Breast epithelium (tissue), 4 donors: ENCODE measurements at regions not wholly inside any gene's neighbourhood (a gene's known extent, or its start where the extent isn't known, plus 50 kb on each side); places are given as distances from the start of the nearest gene placed in this dataset.

Source experiments
- DNase-seq, 2 donors: peaks; one replicate each; pipeline ENCODE4 v3.0.0-alpha.2; 2019; ENCODE audit warnings: low spot score in 2 of 2
- H3K27ac ChIP-seq, 2 donors: fragments of 200-600 bp; sonication (generic) in 1 of 2; one replicate each; pipeline ENCODE4 v1.5.1; 2016 to 2019; ENCODE audit warnings: mild to moderate bottlenecking in 1 of 2
- H3K27me3 ChIP-seq, 2 donors: fragments of 200-600 bp; sonication (generic) in 1 of 2; one replicate each; pipeline versions ENCODE4 v1.5.1 to v1.6.0; 2017 to 2019; ENCODE audit warnings: control low read depth in 1 of 2, mild to moderate bottlenecking in 1 of 2
- H3K36me3 ChIP-seq: fragments of 200-600 bp; one replicate; pipeline ENCODE4 v1.5.1; 2019
- H3K4me1 ChIP-seq, 2 donors: fragments of 200-600 bp; sonication (generic); one replicate each; pipeline ENCODE4 v1.5.1; 2016 to 2019; ENCODE audit warnings: control low read depth in 1 of 2
- H3K4me3 ChIP-seq, 3 donors: fragments of 200-600 bp; sonication (generic); 1 replicate in 2 of 3; 2 replicates in 1 of 3; pipeline ENCODE4 v1.5.1; 2016 to 2019; ENCODE audit warnings: mild to moderate bottlenecking in 3 of 3, moderate library complexity in 2 of 3
- H3K9me3 ChIP-seq, 2 donors: fragments of 200-600 bp; sonication (generic) in 1 of 2; one replicate each; pipeline ENCODE4 v1.5.1; 2016 to 2019; ENCODE audit warnings: control low read depth in 1 of 2
- CTCF ChIP-seq, 3 donors: fragments of 450-650 bp; IDR thresholded peaks; one replicate each; pipeline ENCODE4 v1.5.1; 2016 to 2017; ENCODE audit warnings: antibody characterized with exemption in 3 of 3, mild to moderate bottlenecking in 3 of 3, moderate library complexity in 3 of 3
- POLR2A ChIP-seq: fragments of 450-650 bp; IDR thresholded peaks from one replicate; pipeline ENCODE4 v1.6.1; 2016; ENCODE audit warnings: antibody characterized with exemption, mild to moderate bottlenecking, moderate library complexity
- POLR2AphosphoS5 ChIP-seq, 3 donors: sonication (generic); formaldehyde crosslinking; IDR thresholded peaks; one replicate each; pipeline ENCODE4 v1.6.1; 2017; ENCODE audit warnings: antibody characterized with exemption in 3 of 3
- intact Hi-C: fragments of 100-400 bp; cut with DNase I; formaldehyde crosslinking; loops from one replicate; pipeline ENCODE4 v1.15.1; 2023; ENCODE audit warnings: low total_unique reads

GRCh38 chr12:125312471-125312870 is 247.2 kb downstream of the AACS start:
- no peak for TF ChIP-seq POLR2A
- no peak for TF ChIP-seq POLR2AphosphoS5 (IDR thresholded peaks at IDR 0.05)
- TF ChIP-seq CTCF (IDR thresholded peaks at IDR 0.05): no peak
- H3K4me3 ChIP-seq: no peak overlapping the region
- intact Hi-C loops: no loop called here
- H3K27ac ChIP-seq: no peak overlapping the region
- no peaks in the 10 kb centered on the region for H3K36me3 ChIP-seq
- H3K9me3 ChIP-seq: no peaks in the 10 kb centered on the region
- H3K4me1 ChIP-seq: no peaks in the 10 kb centered on the region
- peaks cover 0 to 25% of the 10 kb centered on the region in 2 donors for H3K27me3 ChIP-seq
- DNase-seq: no peak

GRCh38 chr12:125314051-125314755 is 249.0 kb downstream of the AACS start:
- H3K27ac ChIP-seq: no peak overlapping the region
- no peak for TF ChIP-seq CTCF (IDR thresholded peaks at IDR 0.05)
- no peak for TF ChIP-seq POLR2AphosphoS5 (IDR thresholded peaks at IDR 0.05)
- H3K9me3 ChIP-seq: no peaks in the 10 kb centered on the region
- H3K36me3 ChIP-seq: no peaks in the 10 kb centered on the region
- DNase-seq: no peak
- no peak overlapping the region for H3K4me3 ChIP-seq
- peaks cover 0 to 25% of the 10 kb centered on the region in 2 donors for H3K27me3 ChIP-seq
- H3K4me1 ChIP-seq: no peaks in the 10 kb centered on the region
- intact Hi-C loops: no loop called here

GRCh38 chr12:125315771-125316170 is 250.5 kb downstream of the AACS start:
- Histone ChIP-seq H3K36me3 (no peaks in the 10 kb centered on the region), H3K27ac (no peak overlapping the region), H3K4me1 (no peaks in the 10 kb centered on the region), H3K4me3 (no peak overlapping the region), H3K9me3 (no peaks in the 10 kb centered on the region), H3K27me3 (peaks cover 0 to 25% of the 10 kb centered on the region in 2 donors)
- DNase-seq: no peak
- TF ChIP-seq POLR2AphosphoS5 (IDR thresholded peaks at IDR 0.05) (no peak), CTCF (IDR thresholded peaks at IDR 0.05) (no peak)
- intact Hi-C loops: no loop called here

- TF ChIP-seq POLR2AphosphoS5 (IDR thresholded peaks at IDR 0.05): no peak
- no peak for TF ChIP-seq POLR2A
- TF ChIP-seq CTCF (IDR thresholded peaks at IDR 0.05): no peak
- H3K9me3 ChIP-seq: no peaks in the 10 kb centered on the region
These were observed 254.9 kb downstream of the AACS start for GRCh38 chr12:125320177-125320576.

GRCh38 chr12:125324861-125325490 is 259.7 kb downstream of the AACS start:
- Histone ChIP-seq H3K27ac (no peak overlapping the region), H3K4me1 (no peaks in the 10 kb centered on the region), H3K27me3 (peaks cover 0 to 20% of the 10 kb centered on the region in 2 donors), H3K9me3 (peaks cover 0 to 9% of the 10 kb centered on the region in 2 donors), H3K4me3 (no peak overlapping the region), H3K36me3 (no peaks in the 10 kb centered on the region)
- no peak for TF ChIP-seq CTCF (IDR thresholded peaks at IDR 0.05)
- TF ChIP-seq POLR2A: no peak
- TF ChIP-seq POLR2AphosphoS5 (IDR thresholded peaks at IDR 0.05): no peak
- no peak for DNase-seq
- intact Hi-C loops: no loop called here

More at GRCh38 chr12:125320177-125320576, 254.9 kb downstream of the AACS start:
- H3K36me3 ChIP-seq: no peaks in the 10 kb centered on the region
- intact Hi-C loops: no loop called here
- no peak for DNase-seq
- no peaks in the 10 kb centered on the region for H3K4me1 ChIP-seq
- H3K4me3 ChIP-seq: no peak overlapping the region
- no peak overlapping the region for H3K27ac ChIP-seq
- H3K27me3 ChIP-seq: peaks cover 0 to 10% of the 10 kb centered on the region in 2 donors
